ENCODE measurements at regions not wholly inside any gene's neighbourhood (a gene's known extent, or its start where the extent isn't known, plus 50 kb on each side); places are given as distances from the start of the nearest gene placed in this dataset.
"Not testable (repeated sequence)": the region's sequence is repeated elsewhere in the genome, so short reads cannot be mapped to it uniquely, and the experiment has no call there.

DNA sequence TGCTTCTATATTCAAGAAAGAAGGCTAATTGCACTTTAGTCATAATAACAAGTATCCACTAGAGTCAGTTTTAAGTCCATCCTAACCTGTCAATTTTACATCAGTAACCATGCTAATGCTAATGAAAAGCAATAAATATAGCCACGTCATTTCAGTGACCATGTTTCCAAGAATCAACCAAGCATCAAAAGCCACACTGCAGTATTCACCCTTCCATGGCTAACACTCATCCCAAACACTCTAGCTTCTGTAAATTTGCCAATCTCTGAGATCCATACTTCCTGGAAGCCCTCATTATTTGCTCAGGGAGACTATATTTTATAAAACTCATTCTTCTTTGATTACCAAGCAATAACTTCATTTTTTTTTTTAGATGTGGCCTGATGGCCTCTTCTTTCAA is 712.0 kb downstream of the CETN3 start:
- DNase-seq (ENCODE audit: low read depth in 4 of 4, low spot score in 3 of 4), result no peak

DNA sequence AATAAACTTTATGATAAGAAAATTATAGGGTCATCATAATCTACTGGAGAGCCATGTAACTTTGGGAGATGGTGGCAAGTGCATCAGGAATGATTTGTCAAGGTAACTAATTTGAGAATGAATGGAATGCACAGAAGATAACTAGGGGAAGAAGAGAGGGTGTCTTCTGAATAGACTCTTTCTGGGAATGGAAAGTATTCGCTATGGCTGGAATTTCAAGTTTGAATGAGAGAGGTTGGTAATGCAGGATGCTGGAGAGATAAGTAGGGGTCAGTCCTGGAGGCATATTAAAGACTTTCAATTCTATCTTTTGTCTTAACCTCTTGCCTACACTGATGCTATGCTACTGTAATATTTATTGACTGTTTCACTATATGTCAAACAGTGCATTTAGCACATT is 714.2 kb downstream of the CETN3 start:
- no peak for DNase-seq (ENCODE audit: low read depth in 4 of 4, low spot score in 3 of 4)

DNA sequence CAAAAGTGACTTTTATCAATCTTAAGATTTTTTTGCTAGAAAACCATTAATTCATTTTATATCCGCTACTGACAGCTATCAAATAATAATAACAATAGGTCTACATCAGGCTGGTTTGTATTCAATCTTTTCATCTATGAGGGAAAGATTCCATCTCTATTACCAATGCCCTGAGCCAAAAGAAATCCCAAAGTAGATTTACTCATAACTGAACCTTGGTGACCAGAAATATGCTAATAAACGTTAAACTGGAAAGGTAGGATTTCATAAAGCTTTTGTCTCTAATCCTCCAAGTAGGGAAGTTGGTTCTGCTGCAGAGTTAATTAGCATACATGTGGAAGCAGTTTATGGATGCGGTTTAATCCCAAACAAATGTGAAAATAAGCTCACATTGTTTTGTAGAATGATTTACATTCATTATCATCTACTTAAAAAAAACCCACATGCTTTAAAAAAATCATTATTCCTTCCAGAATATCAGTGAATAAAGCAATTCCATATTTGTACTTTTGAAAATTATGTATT is 715.5 kb downstream of the CETN3 start:
- DNase-seq (ENCODE audit: low read depth in 4 of 4, low spot score in 3 of 4), result no peak

GRCh38 chr5:89690331-89690730 is 719.2 kb downstream of the CETN3 start:
- no peak for DNase-seq (ENCODE audit: low read depth in 4 of 4, low spot score in 3 of 4)

GRCh38 chr5:89686081-89686765 is 723.3 kb downstream of the CETN3 start:
- no peak for DNase-seq (ENCODE audit: low read depth in 4 of 4, low spot score in 3 of 4)

DNA sequence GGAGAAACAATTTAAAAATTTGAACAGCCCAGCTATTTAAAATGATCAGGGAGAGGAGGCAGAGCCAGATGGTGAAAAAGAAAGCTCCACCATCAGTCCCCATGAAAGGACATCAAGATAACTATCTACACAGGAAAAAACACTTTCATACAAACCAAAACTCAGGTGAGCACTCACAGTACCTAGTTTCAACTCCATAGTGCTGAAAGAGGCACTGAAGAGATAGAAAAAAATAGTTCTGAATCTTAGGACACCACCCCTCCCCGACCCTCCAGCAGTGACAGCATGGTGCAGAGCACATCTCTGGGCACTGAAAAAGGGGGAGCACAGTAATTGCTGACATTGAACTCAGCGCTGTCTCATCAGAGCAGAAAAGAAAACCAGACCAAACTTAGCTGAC is 732.9 kb downstream of the CETN3 start:
- DNase-seq (ENCODE audit: low read depth in 4 of 4, low spot score in 3 of 4), result no peak

GRCh38 chr5:89673019-89673418 is 736.5 kb downstream of the CETN3 start:
- DNase-seq (ENCODE audit: low read depth in 4 of 4, low spot score in 3 of 4), result no peak

- DNase-seq (ENCODE audit: low read depth in 4 of 4, low spot score in 3 of 4), result no peak
Observed at GRCh38 chr5:89668821-89669220, 740.7 kb downstream of the CETN3 start.

GRCh38 chr5:89662499-89662898 is 747.1 kb downstream of the CETN3 start:
- DNase-seq (ENCODE audit: low read depth in 4 of 4, low spot score in 3 of 4), result no peak

DNA sequence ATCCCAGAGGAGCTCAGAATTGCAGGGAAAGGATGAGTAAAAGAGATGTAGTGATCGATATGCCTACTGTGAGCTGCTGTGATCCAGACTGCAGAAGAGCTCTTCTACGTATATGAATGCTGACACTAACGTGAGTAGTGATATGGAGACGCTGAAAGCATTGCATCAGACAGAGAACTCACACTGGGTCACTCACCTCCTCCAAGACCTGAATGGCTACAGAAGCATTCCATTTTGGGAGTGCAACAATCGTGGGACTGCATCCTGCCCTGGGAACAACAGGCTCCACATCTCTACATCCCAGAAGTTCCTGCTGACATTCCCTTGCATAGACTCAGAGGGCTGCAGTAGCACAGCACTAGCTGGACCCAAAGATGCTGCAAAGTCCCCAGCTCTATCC is 755.9 kb upstream of the MEF2C start:
- DNase-seq (ENCODE audit: low read depth in 4 of 4, low spot score in 3 of 4), result no peak

GRCh38 chr5:89634176-89634575 is 751.2 kb upstream of the MEF2C start:
- not testable (repeated sequence) for DNase-seq (ENCODE audit: low read depth in 4 of 4, low spot score in 3 of 4)

DNA sequence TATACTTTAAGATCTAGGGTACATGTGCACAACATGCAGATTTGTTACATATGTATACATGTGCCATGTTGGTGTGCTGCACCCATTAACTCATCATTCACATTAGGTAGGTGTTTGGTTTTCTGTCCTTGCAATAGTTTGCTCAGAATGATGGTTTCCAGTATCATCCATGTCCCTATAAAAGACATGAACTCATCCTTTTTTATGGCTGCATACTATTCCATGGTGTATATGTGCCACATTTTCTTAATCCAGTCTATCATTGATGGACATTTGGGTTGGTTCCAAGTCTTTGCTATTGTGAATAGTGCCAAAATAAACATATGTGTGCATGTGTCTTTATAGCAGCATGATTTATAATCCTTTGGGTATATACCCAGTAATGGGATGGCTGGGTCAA is 747.1 kb upstream of the MEF2C start:
- not testable (repeated sequence) for DNase-seq (ENCODE audit: low read depth in 4 of 4, low spot score in 3 of 4)

GRCh38 chr5:89628876-89629635 is 746.1 kb upstream of the MEF2C start:
- no peak for DNase-seq (ENCODE audit: low read depth in 4 of 4, low spot score in 3 of 4)

DNA sequence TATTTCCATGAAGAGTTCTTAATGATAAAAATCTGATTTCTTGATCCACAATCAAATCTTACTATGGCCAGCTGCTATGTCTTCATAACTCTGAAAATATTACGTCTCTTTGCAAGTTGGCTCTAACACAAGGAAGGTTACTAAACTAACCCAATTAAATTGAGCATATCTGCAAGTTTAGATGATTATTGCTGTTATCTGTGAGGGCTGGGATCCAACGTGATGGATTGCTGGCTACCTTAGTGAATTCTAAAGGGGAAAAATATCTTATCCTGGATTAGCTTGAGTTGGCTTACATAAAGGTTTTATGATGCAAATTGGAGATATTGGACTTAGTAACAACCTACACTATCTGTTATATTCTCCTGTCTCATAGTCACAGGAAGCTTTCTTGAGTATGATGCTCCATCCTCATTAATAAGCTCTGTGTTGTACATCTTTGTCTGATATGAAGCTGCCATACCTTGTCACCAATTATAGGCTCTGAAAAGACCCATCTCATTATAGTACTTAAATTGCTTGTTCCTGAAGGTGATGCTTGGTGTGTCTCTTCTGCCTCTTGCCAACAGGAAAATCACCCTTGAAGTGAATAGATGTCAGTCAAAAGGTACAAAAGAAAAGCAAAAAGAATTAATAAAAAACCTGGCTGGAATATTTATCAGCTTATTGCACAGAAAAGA is 733.0 kb upstream of the MEF2C start:
- no peak for DNase-seq (ENCODE audit: low read depth in 4 of 4, low spot score in 3 of 4)

DNA sequence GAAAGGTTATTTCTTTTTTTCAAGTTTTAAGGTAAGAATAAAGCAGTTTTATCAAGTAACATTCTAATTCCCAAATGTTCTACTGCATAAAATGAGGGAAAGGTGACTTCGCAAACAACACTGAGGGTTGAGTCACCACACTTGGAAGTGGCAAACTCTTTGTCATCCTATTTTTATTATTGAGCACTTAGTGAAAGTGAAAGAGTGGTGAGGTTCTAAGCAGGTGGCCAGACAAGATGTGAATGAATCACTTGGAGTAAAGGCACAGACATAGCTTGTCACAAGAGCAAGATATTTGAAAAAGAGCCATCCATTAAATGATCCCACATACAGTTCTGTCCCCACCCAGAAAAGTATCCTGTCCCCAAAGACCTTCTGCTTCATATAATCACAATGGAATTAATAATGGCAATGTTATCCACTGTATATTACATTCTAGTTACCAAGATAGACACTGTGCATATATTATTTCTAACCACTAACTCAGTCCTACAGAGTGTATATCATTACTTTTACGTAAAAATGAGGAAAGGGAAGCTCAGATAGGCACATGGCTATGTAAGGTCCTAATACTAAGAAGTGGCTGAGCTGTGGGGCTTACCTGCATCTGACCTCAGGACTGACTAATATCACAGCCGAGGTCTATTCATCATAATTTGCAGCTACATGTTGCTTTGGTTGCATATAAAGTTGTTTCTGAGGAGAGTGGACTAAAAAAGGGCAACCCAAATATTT is 730.4 kb upstream of the MEF2C start:
- DNase-seq (ENCODE audit: low read depth in 4 of 4, low spot score in 3 of 4), result no peak

GRCh38 chr5:89606939-89607534 is 724.1 kb upstream of the MEF2C start:
- no peak for DNase-seq (ENCODE audit: low read depth in 4 of 4, low spot score in 3 of 4)

- no peak for DNase-seq (ENCODE audit: low read depth in 4 of 4, low spot score in 3 of 4)
Observed at GRCh38 chr5:89604342-89604741, 721.4 kb upstream of the MEF2C start.

DNA sequence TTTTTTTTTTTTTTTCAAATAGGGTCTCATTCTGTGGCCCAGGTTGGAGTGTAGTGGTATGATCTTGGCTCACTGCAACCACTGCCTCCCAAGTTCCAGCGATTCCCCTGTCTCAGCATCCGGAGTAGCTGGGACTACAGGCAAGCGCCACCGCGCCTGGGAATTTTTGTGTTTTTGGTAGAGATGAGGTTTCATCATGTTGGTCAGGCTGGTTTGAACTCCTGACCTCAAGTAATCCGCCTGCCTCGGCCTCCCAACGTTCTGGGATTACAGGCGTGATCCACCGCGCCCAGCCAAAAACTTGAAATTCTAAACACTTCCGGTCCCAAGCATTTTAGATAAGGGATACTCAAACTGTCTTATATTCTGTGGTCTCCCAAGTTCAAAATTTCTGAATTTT is 718.9 kb upstream of the MEF2C start:
- DNase-seq (ENCODE audit: low read depth in 4 of 4, low spot score in 3 of 4), result no peak

DNA sequence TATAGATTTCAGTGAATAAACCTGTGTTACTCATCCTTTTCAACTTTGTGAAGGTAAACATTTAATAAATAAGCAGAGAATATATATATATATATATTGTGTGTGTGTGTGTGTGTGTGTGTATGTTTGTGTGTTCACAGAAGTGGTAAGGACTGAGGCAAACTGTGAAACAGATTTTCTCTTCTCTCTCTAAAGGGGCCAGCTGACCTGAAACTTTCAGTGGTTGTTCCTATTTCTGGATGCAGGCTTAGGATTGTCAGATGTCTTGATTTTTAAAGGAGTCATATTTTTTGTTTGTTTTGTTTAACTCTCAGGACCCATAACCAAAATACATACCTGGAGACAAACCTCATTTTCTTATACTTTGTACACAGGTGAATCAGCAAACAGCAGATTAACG is 714.9 kb upstream of the MEF2C start:
- no peak for DNase-seq (ENCODE audit: low read depth in 4 of 4, low spot score in 3 of 4)

DNA sequence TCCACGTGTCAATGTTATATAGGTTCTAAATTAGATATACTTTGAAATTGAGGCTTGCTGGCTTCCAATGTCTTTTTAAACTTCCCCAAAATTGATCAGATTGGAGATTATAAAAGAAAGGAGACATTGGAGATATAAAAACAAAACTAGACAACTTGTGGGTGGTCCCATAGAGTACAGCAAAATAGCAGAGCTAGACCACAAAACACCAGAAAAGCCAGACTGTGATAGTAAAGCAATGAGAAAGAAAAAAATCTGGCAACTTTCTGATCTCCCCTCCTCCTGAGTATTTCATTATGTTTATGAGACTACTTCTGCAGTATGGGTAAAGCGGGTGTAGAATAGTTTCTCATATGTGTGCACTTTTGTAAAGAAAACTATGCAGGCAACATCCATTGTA is 713.8 kb upstream of the MEF2C start:
- DNase-seq (ENCODE audit: low read depth in 4 of 4, low spot score in 3 of 4), result no peak

DNA sequence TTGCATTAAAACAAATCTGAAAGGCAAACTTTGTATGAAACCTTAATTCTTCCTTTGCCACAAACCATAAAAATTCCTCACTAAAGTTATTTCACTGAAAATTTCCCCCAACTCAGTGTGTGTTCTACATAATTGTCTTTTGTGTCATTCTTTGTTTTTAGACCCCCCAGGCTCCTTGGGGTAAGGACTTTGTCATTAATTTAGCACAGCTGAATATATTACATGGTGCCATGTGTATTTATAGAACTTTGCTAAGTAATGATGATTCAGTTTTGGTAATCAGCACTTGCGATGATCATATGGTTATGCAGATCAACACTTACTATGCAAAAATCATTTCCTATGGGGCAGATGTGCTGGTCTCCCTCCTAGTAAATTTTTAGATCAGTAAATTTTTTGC is 712.1 kb upstream of the MEF2C start:
- DNase-seq (ENCODE audit: low read depth in 4 of 4, low spot score in 3 of 4), result no peak
